ENCODE measurements at regions not wholly inside any gene's neighbourhood (a gene's known extent, or its start where the extent isn't known, plus 50 kb on each side); places are given as distances from the start of the nearest gene placed in this dataset.

DNA sequence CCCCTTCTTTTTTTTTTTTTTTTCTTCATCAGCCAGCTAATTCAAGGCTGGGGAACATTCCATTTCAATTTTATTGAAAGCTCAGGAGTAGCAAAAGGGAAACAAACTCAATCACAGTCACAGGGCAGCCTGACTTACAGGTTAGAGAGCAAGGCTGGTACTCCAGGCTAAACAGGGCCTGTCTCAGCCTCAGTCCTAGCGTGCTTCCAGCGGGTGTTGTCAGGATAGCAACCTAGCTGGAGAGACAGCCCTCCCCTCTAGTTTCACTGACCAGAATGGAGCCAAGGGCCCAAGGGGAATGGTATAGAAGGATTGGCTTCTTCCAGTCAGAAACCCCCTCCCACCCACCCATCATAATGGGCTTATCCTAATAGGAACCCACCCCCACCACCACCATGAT, 132.9 kb downstream of the PXDC1 start:
- TF ChIP-seq EZH2 (optimal IDR thresholded peaks at IDR 0.05; ENCODE audit: low read depth, low read length) (no peak), EZH2phosphoT487 (IDR thresholded peaks at IDR 0.05; ENCODE audit: low read length) (no peak)
- TF ChIP-seq, protein P1, sequence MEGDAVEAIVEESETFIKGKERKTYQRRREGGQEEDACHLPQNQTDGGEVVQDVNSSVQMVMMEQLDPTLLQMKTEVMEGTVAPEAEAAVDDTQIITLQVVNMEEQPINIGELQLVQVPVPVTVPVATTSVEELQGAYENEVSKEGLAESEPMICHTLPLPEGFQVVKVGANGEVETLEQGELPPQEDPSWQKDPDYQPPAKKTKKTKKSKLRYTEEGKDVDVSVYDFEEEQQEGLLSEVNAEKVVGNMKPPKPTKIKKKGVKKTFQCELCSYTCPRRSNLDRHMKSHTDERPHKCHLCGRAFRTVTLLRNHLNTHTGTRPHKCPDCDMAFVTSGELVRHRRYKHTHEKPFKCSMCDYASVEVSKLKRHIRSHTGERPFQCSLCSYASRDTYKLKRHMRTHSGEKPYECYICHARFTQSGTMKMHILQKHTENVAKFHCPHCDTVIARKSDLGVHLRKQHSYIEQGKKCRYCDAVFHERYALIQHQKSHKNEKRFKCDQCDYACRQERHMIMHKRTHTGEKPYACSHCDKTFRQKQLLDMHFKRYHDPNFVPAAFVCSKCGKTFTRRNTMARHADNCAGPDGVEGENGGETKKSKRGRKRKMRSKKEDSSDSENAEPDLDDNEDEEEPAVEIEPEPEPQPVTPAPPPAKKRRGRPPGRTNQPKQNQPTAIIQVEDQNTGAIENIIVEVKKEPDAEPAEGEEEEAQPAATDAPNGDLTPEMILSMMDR (IDR thresholded peaks at IDR 0.05; ENCODE audit: low read length) = no peak
